Naive B cell (primary cell): ENCODE measurements at regions not wholly inside any gene's neighbourhood (a gene's known extent, or its start where the extent isn't known, plus 50 kb on each side); places are given as distances from the start of the nearest gene placed in this dataset.
"Not testable (repeated sequence)": the region's sequence is repeated elsewhere in the genome, so short reads cannot be mapped to it uniquely, and the experiment has no call there.

ENCODE experiments used
- ATAC-seq, 2 donors: fragments of 150-1000 bp; cut with Tn5 transposase; 2 replicates each; pipeline ENCODE4 v1.10.0; 2021; ENCODE audit warnings: low read depth in 2 of 2, mild to moderate bottlenecking in 2 of 2, moderate library complexity in 2 of 2
- DNase-seq: peaks from one replicate; pipeline ENCODE4 v3.0.0; 2022
- H3K27ac Mint-ChIP-seq, 6 donors: one replicate each; pipeline ENCODE4 v1.8.0; 2020 to 2022; ENCODE audit warnings: mild to moderate bottlenecking in 6 of 6, mixed read lengths in 6 of 6, moderate library complexity in 5 of 6, inconsistent platforms in 2 of 6
- H3K27me3 Mint-ChIP-seq, 3 donors: one replicate each; pipeline ENCODE4 v1.8.0; 2021 to 2022; ENCODE audit warnings: mixed read lengths in 3 of 3, mild to moderate bottlenecking in 1 of 3
- H3K36me3 Mint-ChIP-seq, 2 donors: one replicate each; pipeline ENCODE4 v1.8.0; 2020 to 2022; ENCODE audit warnings: mixed read lengths in 2 of 2, inconsistent platforms in 1 of 2, mild to moderate bottlenecking in 1 of 2
- H3K4me1 Mint-ChIP-seq, 3 donors: one replicate each; pipeline ENCODE4 v1.8.0; 2020 to 2022; ENCODE audit warnings: mixed read lengths in 3 of 3, inconsistent platforms in 1 of 3, mild to moderate bottlenecking in 1 of 3, moderate library complexity in 1 of 3
- H3K4me3 Mint-ChIP-seq, 8 donors: one replicate each; pipeline ENCODE4 v1.8.0; 2020 to 2022; ENCODE audit warnings: mild to moderate bottlenecking in 8 of 8, mixed read lengths in 8 of 8, moderate library complexity in 8 of 8, inconsistent platforms in 2 of 8
- H3K9me3 Mint-ChIP-seq, 7 donors: one replicate each; pipeline ENCODE4 v1.8.0; 2020 to 2022; ENCODE audit warnings: mixed read lengths in 7 of 7, mild to moderate bottlenecking in 5 of 7, inconsistent platforms in 2 of 7, moderate library complexity in 1 of 7

DNA sequence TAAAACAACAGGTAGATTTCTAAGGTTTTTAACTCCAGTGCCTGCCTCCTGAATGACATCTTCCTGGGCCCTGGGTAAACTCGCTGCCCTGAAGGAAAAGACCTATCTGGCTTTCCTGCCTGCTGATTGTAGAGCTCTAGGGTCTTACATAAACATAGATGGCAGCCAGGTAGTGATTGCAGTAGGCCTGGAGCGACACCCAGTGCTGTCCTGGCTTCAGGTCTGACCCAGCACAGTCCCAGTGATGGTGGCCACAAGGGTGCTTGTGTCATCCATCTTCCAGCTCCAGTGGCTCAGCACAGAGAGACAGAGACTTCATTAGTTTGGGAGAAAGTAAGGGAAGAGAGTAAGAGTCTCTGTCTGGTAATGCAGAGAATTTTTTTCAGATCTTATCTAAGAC, 542.9 kb upstream of the IMPG1 start:
- ATAC-seq = no peak
- H3K27me3 Mint-ChIP-seq = no peaks in the 10 kb centered on the region
- no peaks in the 10 kb centered on the region for H3K36me3 Mint-ChIP-seq
- DNase-seq = no peak
- H3K27ac Mint-ChIP-seq = no peak overlapping the region
- no peaks in the 10 kb centered on the region for H3K4me1 Mint-ChIP-seq
- peaks cover 0 to 6% (median 0%) of the 10 kb centered on the region in 7 donors for H3K9me3 Mint-ChIP-seq
- H3K4me3 Mint-ChIP-seq = no peak overlapping the region

DNA sequence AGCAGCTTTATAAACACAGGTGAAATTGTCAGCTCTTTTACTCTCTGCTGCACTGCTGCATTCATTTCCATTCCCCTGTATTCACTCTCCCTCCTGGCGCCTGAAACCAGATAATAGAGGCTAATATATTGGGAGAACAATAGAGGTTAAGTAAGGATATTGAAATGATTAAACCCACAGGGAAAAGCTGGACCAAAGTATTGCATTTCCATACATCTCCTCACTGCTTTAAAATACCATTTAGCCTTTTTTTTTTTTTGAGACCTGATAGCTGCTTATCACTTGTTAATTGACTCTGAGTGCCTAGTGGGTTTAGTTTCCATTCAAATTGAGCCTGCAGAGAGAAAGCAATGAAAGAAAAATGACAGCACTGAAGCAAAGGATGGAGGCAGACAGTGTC, 540.5 kb upstream of the IMPG1 start:
- ATAC-seq = no peak
- no peaks in the 10 kb centered on the region for H3K36me3 Mint-ChIP-seq

DNA sequence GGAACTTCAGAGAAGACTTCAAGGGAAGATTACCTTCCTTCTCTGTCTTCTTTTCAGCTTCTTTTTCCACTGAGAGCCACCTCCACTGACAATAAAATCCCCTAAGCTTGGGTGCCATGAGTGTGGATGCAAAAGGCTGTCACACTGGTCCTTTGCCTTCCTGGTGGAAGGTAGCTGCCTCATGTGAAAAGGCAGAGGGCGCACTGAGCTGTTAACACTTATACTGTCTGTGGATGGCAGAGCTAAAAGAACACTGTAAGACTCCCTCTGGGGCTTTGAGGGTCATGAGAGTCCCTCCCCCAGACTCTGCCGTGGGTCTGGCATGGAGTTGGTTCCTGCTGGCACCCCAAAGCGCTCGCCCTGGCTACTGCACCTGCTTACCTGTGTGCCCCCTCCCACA, 536.7 kb upstream of the IMPG1 start:
- no peak for DNase-seq
- H3K27me3 Mint-ChIP-seq = no peaks in the 10 kb centered on the region

More for the DNA sequence above, 540.5 kb upstream of the IMPG1 start:
- H3K9me3 Mint-ChIP-seq = peaks cover 0 to 5% (median 0%) of the 10 kb centered on the region in 7 donors
- H3K27me3 Mint-ChIP-seq = no peaks in the 10 kb centered on the region
- H3K27ac Mint-ChIP-seq = no peak overlapping the region
- no peak for DNase-seq
- no peaks in the 10 kb centered on the region for H3K4me1 Mint-ChIP-seq
- H3K4me3 Mint-ChIP-seq = no peak overlapping the region

DNA sequence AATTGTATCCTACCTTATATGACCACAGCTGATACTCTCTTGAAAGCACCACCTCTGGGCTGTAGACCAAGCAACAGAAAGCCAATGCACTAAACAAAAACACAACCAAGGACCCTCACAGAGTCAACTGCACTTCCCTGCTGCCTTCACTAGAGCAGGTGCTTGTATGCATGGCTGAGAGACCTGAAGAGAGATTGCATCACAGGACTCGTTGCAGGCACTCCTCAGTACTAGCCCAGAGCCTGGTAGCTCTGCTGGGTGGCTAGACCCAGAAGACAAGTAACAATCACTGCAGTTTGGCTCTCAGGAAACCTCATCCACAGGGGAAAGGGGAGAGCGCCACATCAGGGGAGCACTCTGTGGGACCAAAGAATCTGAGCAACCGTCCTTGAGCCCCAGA, 521.6 kb upstream of the IMPG1 start:
- ATAC-seq (no peak), DNase-seq (no peak)
- no peaks in the 10 kb centered on the region for H3K36me3 Mint-ChIP-seq
- H3K27me3 Mint-ChIP-seq = no peaks in the 10 kb centered on the region
- H3K9me3 Mint-ChIP-seq = peaks cover 0 to 18% (median 8%) of the 10 kb centered on the region in 7 donors
- H3K4me3 Mint-ChIP-seq = no peak overlapping the region
- no peaks in the 10 kb centered on the region for H3K4me1 Mint-ChIP-seq
- no peak overlapping the region for H3K27ac Mint-ChIP-seq

More for the DNA sequence above, 536.7 kb upstream of the IMPG1 start:
- no peak for ATAC-seq
- no peak overlapping the region for H3K27ac Mint-ChIP-seq
- H3K4me3 Mint-ChIP-seq = no peak overlapping the region
- H3K4me1 Mint-ChIP-seq = no peaks in the 10 kb centered on the region
- no peaks in the 10 kb centered on the region for H3K36me3 Mint-ChIP-seq
- H3K9me3 Mint-ChIP-seq = peaks cover 0 to 8% (median 2%) of the 10 kb centered on the region in 7 donors

DNA sequence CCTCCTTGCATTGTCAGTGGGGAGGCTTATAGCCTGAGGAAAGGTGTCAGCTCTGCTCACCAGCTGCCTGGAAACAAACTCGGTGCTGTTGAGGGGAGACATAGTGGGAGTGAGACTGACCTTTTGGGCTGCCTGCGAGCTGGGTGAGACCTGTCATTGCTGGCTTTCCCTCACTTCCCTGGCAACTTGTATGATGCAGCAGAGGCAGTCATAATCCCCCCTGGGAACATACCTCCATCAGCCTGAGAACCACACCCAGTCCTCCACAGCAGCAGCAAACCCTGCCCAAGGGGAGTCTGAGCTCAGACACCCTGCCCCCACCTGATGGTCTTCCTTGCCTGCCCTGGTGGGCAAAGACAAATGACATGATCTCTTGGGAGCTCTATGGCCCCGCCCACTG, 521.2 kb upstream of the IMPG1 start:
- DNase-seq = no peak
- no peaks in the 10 kb centered on the region for H3K4me1 Mint-ChIP-seq
- H3K36me3 Mint-ChIP-seq = no peaks in the 10 kb centered on the region
- H3K4me3 Mint-ChIP-seq = no peak overlapping the region
- ATAC-seq = no peak
- no peaks in the 10 kb centered on the region for H3K27me3 Mint-ChIP-seq
- H3K9me3 Mint-ChIP-seq = peaks cover 0 to 14% (median 6%) of the 10 kb centered on the region in 7 donors
- H3K27ac Mint-ChIP-seq = no peak overlapping the region

DNA sequence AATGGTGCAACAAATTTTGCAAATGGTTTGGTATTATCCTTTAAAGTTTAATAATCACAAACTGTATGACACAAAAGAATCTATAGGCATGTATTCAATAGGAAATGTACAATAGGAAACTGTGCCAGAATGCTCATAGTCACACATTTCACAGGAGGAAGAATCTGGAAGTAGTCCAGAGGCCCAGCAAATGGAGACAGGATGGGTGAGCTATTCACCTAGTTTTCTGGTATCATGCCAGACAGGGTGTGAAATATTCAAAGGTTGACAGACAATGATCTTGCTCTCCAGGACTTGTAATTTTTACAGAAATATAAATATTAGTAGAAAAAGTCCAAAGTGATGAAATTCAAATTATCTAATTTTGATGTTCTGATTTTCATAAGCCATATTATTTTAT, 520.1 kb upstream of the IMPG1 start:
- Mint-ChIP-seq H3K27me3 (no peaks in the 10 kb centered on the region), H3K27ac (no peak overlapping the region), H3K4me1 (no peaks in the 10 kb centered on the region), H3K9me3 (peaks cover 0 to 14% (median 6%) of the 10 kb centered on the region in 7 donors), H3K36me3 (no peaks in the 10 kb centered on the region), H3K4me3 (no peak overlapping the region)
- DNase-seq (no peak), ATAC-seq (no peak)

DNA sequence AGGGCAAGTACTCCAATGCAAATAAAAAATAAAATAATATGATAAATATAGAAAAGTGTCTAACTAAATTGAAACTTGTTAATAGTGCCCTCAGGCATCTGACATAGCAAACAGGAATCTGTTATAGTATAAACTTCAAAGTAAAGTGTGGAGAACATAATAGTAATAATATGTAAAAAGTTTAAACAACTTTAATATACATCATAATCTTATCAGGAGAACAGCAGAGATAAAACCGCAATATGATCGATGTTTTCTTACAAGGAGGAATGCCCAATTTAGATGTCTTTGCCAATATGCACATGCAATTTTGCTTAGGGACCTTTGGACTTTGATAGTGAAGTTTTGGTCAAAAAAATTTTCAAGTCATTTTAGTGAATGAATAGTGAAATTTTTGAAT, 514.8 kb upstream of the IMPG1 start:
- Mint-ChIP-seq H3K27ac (no peak overlapping the region), H3K27me3 (no peaks in the 10 kb centered on the region), H3K36me3 (no peaks in the 10 kb centered on the region), H3K4me1 (no peaks in the 10 kb centered on the region), H3K9me3 (peaks cover 0 to 10% (median 5%) of the 10 kb centered on the region in 7 donors), H3K4me3 (no peak overlapping the region)
- ATAC-seq (no peak), DNase-seq (no peak)

DNA sequence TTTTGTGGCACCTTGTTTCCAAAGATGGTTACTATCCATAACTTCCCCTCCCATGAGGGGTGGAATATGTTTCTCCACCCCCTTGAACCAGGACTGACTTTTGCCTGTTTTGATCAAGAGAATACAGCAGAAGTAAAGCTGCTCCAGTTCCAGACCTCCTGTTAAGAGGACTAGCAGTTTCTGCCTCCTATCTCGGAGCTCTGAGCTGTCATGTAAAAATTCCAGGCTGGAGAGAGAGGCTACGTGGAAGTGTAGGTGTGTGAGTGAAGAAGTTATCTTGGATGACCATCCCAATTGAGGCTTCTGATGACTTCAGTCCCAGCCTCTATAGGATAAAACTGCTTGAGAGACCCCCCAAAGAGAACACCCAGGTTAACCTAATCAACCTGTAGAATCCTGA, 511.7 kb upstream of the IMPG1 start:
- peaks cover 0 to 13% (median 2%) of the 10 kb centered on the region in 7 donors for H3K9me3 Mint-ChIP-seq
- no peaks in the 10 kb centered on the region for H3K4me1 Mint-ChIP-seq
- H3K27ac Mint-ChIP-seq = no peak overlapping the region
- no peaks in the 10 kb centered on the region for H3K27me3 Mint-ChIP-seq
- DNase-seq (no peak), ATAC-seq (no peak)
- H3K36me3 Mint-ChIP-seq = no peaks in the 10 kb centered on the region
- H3K4me3 Mint-ChIP-seq = no peak overlapping the region

DNA sequence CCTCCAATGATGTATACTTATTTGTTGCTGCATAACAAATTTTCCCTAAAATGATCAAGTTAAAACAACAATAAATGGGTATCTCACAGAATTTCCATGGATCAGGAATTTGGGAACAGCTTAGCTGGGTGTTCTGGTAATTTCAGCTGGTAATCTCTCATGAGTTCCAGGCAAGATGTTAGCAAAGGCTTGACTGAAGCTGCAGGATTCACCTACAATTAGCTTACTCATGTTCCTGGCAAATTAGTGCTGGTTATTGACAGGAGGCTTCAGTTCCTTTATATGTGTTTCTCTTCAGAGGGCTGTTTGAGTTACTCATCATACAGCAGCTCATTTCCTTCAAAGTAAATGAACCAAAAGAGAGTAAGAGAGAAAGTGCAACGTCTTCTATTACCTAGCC, 506.3 kb upstream of the IMPG1 start:
- Mint-ChIP-seq H3K4me1 (no peaks in the 10 kb centered on the region), H3K9me3 (peaks cover 0 to 13% (median 0%) of the 10 kb centered on the region in 7 donors), H3K36me3 (no peaks in the 10 kb centered on the region), H3K4me3 (no peak overlapping the region), H3K27me3 (no peaks in the 10 kb centered on the region), H3K27ac (no peak overlapping the region)
- DNase-seq (no peak), ATAC-seq (no peak)

DNA sequence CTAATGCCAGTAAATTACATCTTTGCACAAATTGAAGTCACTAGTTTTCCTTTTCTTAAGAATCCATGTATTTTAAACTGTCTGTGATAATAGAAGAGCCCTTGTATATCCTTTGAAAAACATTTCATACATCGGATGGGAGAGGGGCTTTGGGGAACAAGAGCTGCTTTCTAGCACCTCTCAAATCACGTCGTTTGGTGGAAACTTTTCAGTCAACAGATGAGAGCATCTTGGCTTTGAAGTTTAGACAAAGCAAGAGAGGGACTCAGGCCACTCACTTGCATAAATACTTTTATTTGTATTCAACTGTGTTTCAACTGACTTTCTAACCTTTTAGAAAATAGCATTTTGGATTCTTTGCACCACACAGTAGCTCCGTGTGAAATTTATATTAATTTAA, 502.3 kb upstream of the IMPG1 start:
- no peak overlapping the region for H3K4me3 Mint-ChIP-seq
- peaks cover 0 to 3% (median 0%) of the 10 kb centered on the region in 7 donors for H3K9me3 Mint-ChIP-seq
- no peak overlapping the region for H3K27ac Mint-ChIP-seq
- DNase-seq = no peak
- H3K4me1 Mint-ChIP-seq = no peaks in the 10 kb centered on the region
- no peak for ATAC-seq
- no peaks in the 10 kb centered on the region for H3K36me3 Mint-ChIP-seq
- no peaks in the 10 kb centered on the region for H3K27me3 Mint-ChIP-seq

DNA sequence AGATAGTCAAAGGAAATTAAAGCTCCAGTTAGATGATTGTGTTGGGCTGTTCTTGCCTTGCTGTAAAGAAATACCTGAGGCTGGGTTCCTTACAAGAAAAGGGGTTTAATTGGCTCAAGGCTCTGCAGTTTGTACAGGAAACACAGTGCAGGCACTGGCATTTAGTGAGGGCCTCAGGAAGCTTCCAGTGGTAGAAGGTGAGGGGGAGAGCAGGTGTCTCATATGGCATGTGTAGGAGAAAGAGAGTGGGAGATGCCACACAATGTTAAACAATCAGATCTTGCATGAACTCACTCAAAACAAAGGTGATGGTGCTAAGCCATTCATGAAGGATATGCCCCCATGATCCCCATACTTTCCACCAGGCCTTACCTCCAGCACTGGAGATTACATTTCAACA, 493.5 kb upstream of the IMPG1 start:
- DNase-seq (no peak), ATAC-seq (no peak)
- Mint-ChIP-seq H3K9me3 (peaks cover 3 to 22% (median 7%) of the 10 kb centered on the region in 7 donors), H3K4me1 (no peaks in the 10 kb centered on the region), H3K27ac (no peak overlapping the region), H3K27me3 (no peaks in the 10 kb centered on the region), H3K4me3 (no peak overlapping the region), H3K36me3 (no peaks in the 10 kb centered on the region)

DNA sequence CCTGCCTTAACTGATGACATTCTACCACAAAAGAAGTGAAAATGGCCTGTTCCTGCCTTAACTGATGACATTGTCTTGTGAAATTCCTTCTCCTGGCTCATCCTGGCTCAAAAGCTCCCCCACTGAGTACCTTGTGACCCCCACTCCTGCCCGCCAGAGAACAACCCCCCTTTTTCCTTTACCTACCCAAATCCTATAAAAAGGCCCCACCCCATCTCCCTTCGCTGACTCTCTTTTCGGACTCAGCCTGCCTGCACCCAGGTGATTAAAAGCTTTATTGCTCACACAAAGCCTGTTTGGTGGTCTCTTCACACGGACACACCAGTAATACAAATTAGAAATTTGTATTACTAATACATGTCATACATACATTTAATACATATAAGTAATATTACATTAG, 489.9 kb upstream of the IMPG1 start:
- not testable (repeated sequence) for H3K27me3 Mint-ChIP-seq, H3K36me3 Mint-ChIP-seq, DNase-seq, ATAC-seq, H3K4me3 Mint-ChIP-seq, H3K4me1 Mint-ChIP-seq
- H3K27ac Mint-ChIP-seq = peak overlapping the region in 1 of 6 donors; percentile 31
- peaks cover 0 to 10% (median 5%) of the 10 kb centered on the region in 7 donors for H3K9me3 Mint-ChIP-seq

DNA sequence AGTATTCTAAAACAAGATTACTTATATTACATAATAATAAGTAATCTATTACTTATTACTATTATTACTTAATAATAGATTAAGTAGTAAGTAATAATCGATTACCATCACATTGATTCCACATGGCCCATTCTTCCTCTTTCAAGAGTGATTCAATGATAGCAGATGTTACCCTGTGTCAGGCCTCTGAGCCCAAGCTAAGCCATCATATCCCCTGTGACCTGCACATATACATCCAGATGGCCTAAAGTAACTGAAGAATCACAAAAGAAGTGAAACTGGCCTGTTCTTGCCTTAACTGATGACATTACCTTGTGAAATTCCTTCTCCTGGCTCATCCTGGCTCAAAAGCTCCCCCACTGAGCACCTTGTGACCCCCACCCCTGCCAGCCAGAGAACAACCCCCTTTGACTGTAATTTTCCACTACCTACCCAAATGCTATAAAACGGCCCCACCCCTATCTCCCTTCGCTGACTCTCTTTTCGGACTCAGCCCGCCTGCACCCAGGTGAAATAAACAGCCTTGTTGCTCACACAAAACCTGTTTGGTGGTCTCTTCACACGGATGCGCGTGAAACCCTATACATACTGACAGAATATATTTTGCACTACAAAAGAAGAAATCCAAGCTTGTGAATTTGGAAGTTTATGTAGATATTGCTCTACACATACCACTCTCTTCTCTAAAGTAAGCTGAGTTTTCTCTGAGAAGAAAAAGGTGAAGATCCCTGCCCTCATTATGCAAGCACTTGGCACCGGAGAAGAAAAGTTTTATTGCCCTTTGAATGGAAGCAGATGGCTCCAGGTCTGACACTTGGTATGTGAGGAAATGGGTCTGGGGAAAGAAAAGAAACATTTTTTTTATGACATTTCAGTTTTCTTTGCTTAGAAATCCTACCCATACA, 488.6 kb upstream of the IMPG1 start:
- not testable (repeated sequence) for ATAC-seq, H3K4me3 Mint-ChIP-seq, H3K27me3 Mint-ChIP-seq, H3K4me1 Mint-ChIP-seq, H3K36me3 Mint-ChIP-seq, H3K9me3 Mint-ChIP-seq, DNase-seq, H3K27ac Mint-ChIP-seq

DNA sequence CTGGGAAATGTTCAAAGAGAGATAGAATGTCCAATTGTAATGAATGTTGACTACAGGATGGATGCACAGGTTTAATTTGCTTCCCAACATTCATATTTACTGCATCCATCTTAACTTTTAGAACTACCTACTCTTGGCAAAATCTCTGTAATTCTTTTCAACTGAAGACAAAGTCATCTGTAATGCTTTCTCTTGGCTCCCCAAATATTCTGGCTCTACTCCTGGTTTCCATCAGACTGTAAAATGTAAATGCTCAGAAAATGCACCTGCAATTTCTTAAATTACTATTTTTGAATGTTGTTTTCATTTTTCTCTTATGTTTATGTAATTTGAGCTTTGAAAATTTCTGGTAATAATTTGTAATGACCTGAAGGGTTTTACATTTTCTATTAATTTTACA, 480.8 kb upstream of the IMPG1 start:
- Mint-ChIP-seq H3K4me1 (no peaks in the 10 kb centered on the region), H3K27ac (no peak overlapping the region), H3K9me3 (peaks cover 0 to 13% (median 4%) of the 10 kb centered on the region in 7 donors), H3K27me3 (no peaks in the 10 kb centered on the region), H3K36me3 (no peaks in the 10 kb centered on the region), H3K4me3 (no peak overlapping the region)
- DNase-seq = no peak
- ATAC-seq = no peak
